ENCODE measurements at regions not wholly inside any gene's neighbourhood (a gene's known extent, or its start where the extent isn't known, plus 50 kb on each side); places are given as distances from the start of the nearest gene placed in this dataset.

GRCh38 chr1:217109928-217110327 is 386.7 kb upstream of the ESRRG start (continued):
- no peak for TF ChIP-seq MXI1 (IDR thresholded peaks at IDR 0.05; ENCODE audit: borderline replicate concordance, low read depth, low read length)
- TF ChIP-seq POLR2A (IDR thresholded peaks at IDR 0.05; ENCODE audit: low read depth, low read length) = no peak
- no peak for TF ChIP-seq RCOR1 (IDR thresholded peaks at IDR 0.05; ENCODE audit: insufficient replicate concordance, low read length)
- TF ChIP-seq SMC3 (IDR thresholded peaks at IDR 0.05; ENCODE audit: low read depth, low read length) = no peak

DNA sequence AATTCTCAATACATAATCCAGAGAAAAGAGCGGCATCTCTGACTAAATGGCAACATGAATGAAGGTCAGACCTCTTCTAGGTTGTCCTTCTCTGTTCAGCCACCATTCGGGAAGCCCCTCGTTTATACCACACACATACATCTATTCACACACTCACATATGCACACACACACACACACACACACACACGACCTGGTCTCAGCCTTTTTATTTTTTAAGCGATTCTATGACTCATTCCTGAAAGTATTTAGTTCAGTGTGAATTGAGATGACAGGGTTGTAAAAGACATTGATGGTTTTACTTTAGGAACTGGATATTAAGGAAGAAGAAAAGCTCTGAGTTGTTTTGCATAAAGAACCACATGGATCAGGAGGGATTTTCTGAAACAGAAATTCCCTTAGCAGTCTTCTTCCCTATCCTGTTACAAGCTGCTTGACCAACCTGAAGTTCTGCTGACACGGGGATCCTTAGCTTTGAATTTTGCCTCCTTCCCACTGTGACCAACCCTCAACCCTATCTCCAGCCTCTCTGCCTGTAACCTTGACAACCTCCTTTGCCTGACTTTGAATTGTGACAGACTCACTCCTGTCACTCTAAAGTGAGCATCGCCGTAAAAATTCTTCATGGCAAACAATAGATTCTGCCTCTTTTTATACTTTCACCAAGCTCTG is 383.1 kb upstream of the ESRRG start:
- H3K4me2 ChIP-seq (ENCODE audit: low read depth, low read length) = no peak overlapping the region
- TF ChIP-seq CTCF (conservative IDR thresholded peaks at IDR 0.05; ENCODE audit: low read depth, low read length) = no peak
- no peak for TF ChIP-seq MXI1 (IDR thresholded peaks at IDR 0.05; ENCODE audit: borderline replicate concordance, low read depth, low read length)
- TF ChIP-seq SMC3 (IDR thresholded peaks at IDR 0.05; ENCODE audit: low read depth, low read length) = no peak
- 0 out of 2 replicates have a peak, but pooled peaks have one; percentile 3 for TF ChIP-seq MAFK (IDR thresholded peaks at IDR 0.05; ENCODE audit: low read depth, low read length)
- TF ChIP-seq CEBPB (IDR thresholded peaks at IDR 0.05; ENCODE audit: low read depth, low read length) = no peak
- H3K9me3 ChIP-seq (ENCODE audit: control insufficient read depth, insufficient read depth, low read length) = no peaks in the 10 kb centered on the region
- 61% methylated on average over 3 of the region's 8 CpGs; no CpG with 5 or more reads in 1 of the 2 experiments for WGBS, 2 experiments (ENCODE audit: extremely low coverage in 2 of 2, insufficient read length in 1 of 2)
- H3K4ac ChIP-seq (ENCODE audit: low read depth, low read length) = no peak overlapping the region
- H2AFZ ChIP-seq (replicated peaks; ENCODE audit: low read length, poor library complexity) = no peak overlapping the region
- no peak overlapping the region for H3K4me3 ChIP-seq (ENCODE audit: insufficient read depth, low read depth, low read length)
- H3K9ac ChIP-seq (ENCODE audit: low read depth, low read length) = no peak overlapping the region
- intact Hi-C loops (cut with micrococcal nuclease) (no loop called here), dilution Hi-C loops (cut with HindIII; ENCODE audit: low sequenced_read_pairs, unreplicated experiment) (no loop called here), in situ Hi-C loops (cut with MboI; ENCODE audit: low sequenced_read_pairs) (no loop called here)
- H3K27me3 ChIP-seq (ENCODE audit: control insufficient read depth, insufficient read depth, low read length) = peaks cover 2% of the 10 kb centered on the region
- no peaks in the 10 kb centered on the region for H4K20me1 ChIP-seq (ENCODE audit: insufficient read depth, low read length)
- BruUV-seq (replicated peaks) = no TSS peak
- H2BK20ac ChIP-seq (ENCODE audit: low read depth, low read length) = no peak overlapping the region
- H2BK15ac ChIP-seq (ENCODE audit: low read depth, low read length) = no peak overlapping the region
- H3K14ac ChIP-seq (replicated peaks; ENCODE audit: low read depth, low read length) = no peak overlapping the region
- no peaks in the 10 kb centered on the region for H3K9me1 ChIP-seq (ENCODE audit: insufficient read depth, low read length)
- no peak overlapping the region for H4K8ac ChIP-seq (ENCODE audit: low read depth in 2 of 2, low read length in 2 of 2)
- ATAC-seq (ENCODE audit: low read depth) (no peak), DNase-seq (peak; percentile 6)
- no peak overlapping the region for H2BK120ac ChIP-seq (ENCODE audit: low read depth, low read length)
- H3K36me3 ChIP-seq (ENCODE audit: control insufficient read depth, insufficient read depth, low read length) = no peaks in the 10 kb centered on the region
- no peak overlapping the region for H3K56ac ChIP-seq (ENCODE audit: extremely low read depth, insufficient read depth, low read length)
- H2BK5ac ChIP-seq (ENCODE audit: low read depth, low read length, poor library complexity, severe bottlenecking) = no peak overlapping the region
- ChIA-PET CTCF (no interaction called here), POLR2A (ENCODE audit: unreplicated experiment) (no interaction called here)
- H2AK9ac ChIP-seq (replicated peaks; ENCODE audit: low read depth, low read length, poor library complexity) = no peak overlapping the region
- no peak overlapping the region for H4K5ac ChIP-seq (ENCODE audit: low read depth, low read length)
- no peak overlapping the region for H4K91ac ChIP-seq (ENCODE audit: insufficient read depth, low read depth, low read length)
- no peak overlapping the region for H3K27ac ChIP-seq (ENCODE audit: insufficient read depth, low read length)
- no peak overlapping the region for H3K18ac ChIP-seq (ENCODE audit: low read depth, low read length)
- no peaks in the 10 kb centered on the region for H3K79me1 ChIP-seq (ENCODE audit: low read depth in 1 of 2, low read length in 2 of 2)
- no peak overlapping the region for H2AK5ac ChIP-seq (ENCODE audit: low read depth, low read length)
- H3K4me1 ChIP-seq (ENCODE audit: control insufficient read depth, insufficient read depth, low read length) = no peaks in the 10 kb centered on the region
- H3K23ac ChIP-seq (ENCODE audit: low read depth, low read length) = no peak overlapping the region

Measured in IMR-90 (cell line).